ENCODE measurements at regions not wholly inside any gene's neighbourhood (a gene's known extent, or its start where the extent isn't known, plus 50 kb on each side); places are given as distances from the start of the nearest gene placed in this dataset.

GRCh38 chr3:188071636-188072035 lies 82.3 kb upstream of the LPP start:
- DNase-seq = no peak

GRCh38 chr3:188076176-188076575 lies 77.8 kb upstream of the LPP start:
- DNase-seq = no peak

GRCh38 chr3:188077160-188077799 lies 76.7 kb upstream of the LPP start:
- DNase-seq = no peak

- no peak for DNase-seq
Measured at GRCh38 chr3:188080091-188080490, 73.9 kb upstream of the LPP start.

GRCh38 chr3:188082031-188082430 lies 71.9 kb upstream of the LPP start:
- DNase-seq = no peak

- DNase-seq = no peak
Measured at GRCh38 chr3:188082450-188082849, 71.5 kb upstream of the LPP start.

- no peak for DNase-seq
Measured at GRCh38 chr3:188083011-188083410, 70.9 kb upstream of the LPP start.

GRCh38 chr3:188084752-188085583 lies 69.0 kb upstream of the LPP start:
- no peak for DNase-seq

- no peak for DNase-seq
Measured at GRCh38 chr3:188085584-188086560, 68.1 kb upstream of the LPP start.

- no peak for DNase-seq
Measured at GRCh38 chr3:188088948-188089685, 64.8 kb upstream of the LPP start.

GRCh38 chr3:188090620-188091309 lies 63.2 kb upstream of the LPP start:
- DNase-seq = no peak

GRCh38 chr3:188091746-188092145 lies 62.2 kb upstream of the LPP start:
- DNase-seq = no peak

- DNase-seq = peak in 1 of 5 experiments; percentile 10
Measured at GRCh38 chr3:188092648-188093047, 61.3 kb upstream of the LPP start.

GRCh38 chr3:188095431-188095830 lies 58.5 kb upstream of the LPP start:
- DNase-seq = no peak

- no peak for DNase-seq
Measured at GRCh38 chr3:188097791-188098190, 56.2 kb upstream of the LPP start.

- DNase-seq = no peak
Measured at GRCh38 chr3:188099907-188100306, 54.0 kb upstream of the LPP start.

GRCh38 chr3:188102861-188103547 lies 51.0 kb upstream of the LPP start:
- no peak for DNase-seq

- no peak for DNase-seq
Measured at GRCh38 chr3:188104050-188104449, 49.9 kb upstream of the LPP start.

Data from T-helper 2 cell (primary cell).